T-helper 1 cell treated with Interleukin-12 subunit alpha and Interleukin-12 subunit beta and Interleukin-4 antibody, amounts not matched to agents 30 μg/mL and 1 μg/mL, for 36 hours (primary cell): ENCODE measurements at regions not wholly inside any gene's neighbourhood (a gene's known extent, or its start where the extent isn't known, plus 50 kb on each side); places are given as distances from the start of the nearest gene placed in this dataset.

Experiments used
- H3K27ac Mint-ChIP-seq: one replicate; pipeline ENCODE4 v1.8.0; 2021; ENCODE audit warnings: mild to moderate bottlenecking, mixed read lengths
- H3K27me3 Mint-ChIP-seq: one replicate; pipeline ENCODE4 v1.8.0; 2021; ENCODE audit warnings: low read depth, mixed read lengths
- H3K36me3 Mint-ChIP-seq: one replicate; pipeline ENCODE4 v1.8.0; 2021; ENCODE audit warnings: low read depth, mixed read lengths
- H3K4me1 Mint-ChIP-seq: one replicate; pipeline ENCODE4 v1.8.0; 2021; ENCODE audit warnings: low read depth, mixed read lengths
- H3K4me3 Mint-ChIP-seq: one replicate; pipeline ENCODE4 v1.8.0; 2021; ENCODE audit warnings: mild to moderate bottlenecking, moderate library complexity, mixed read lengths
- H3K9me3 Mint-ChIP-seq: one replicate; pipeline ENCODE4 v1.8.0; 2021; ENCODE audit warnings: mixed read lengths

DNA sequence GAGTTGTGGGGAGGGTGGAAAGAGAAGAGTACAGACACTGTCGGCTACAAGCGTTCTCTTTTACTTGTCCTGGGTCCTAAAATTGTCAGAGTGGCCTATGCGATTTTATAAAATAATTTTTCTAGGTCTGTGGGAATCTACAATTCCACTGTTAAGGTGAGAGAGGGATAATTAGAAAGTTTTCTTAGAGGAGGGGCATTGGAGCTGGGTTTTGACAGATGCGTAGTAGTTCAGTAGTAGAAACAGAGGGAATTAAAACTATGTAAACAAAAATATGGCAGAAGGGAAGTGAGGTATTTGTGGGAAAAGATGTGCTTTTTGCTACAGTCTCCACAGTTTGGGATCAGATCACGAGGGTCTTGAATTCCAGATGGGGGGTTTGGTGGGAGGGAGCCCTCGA is 129.1 kb upstream of the SHB start:
- H3K9me3 Mint-ChIP-seq, result no peaks in the 10 kb centered on the region
- H3K4me3 Mint-ChIP-seq, result no peak overlapping the region
- H3K36me3 Mint-ChIP-seq, result no peaks in the 10 kb centered on the region
- no peaks in the 10 kb centered on the region for H3K27me3 Mint-ChIP-seq
- H3K27ac Mint-ChIP-seq, result no peak overlapping the region
- no peaks in the 10 kb centered on the region for H3K4me1 Mint-ChIP-seq

GRCh38 chr9:38196714-38197113 is 127.7 kb upstream of the SHB start:
- H3K4me3 Mint-ChIP-seq, result no peak overlapping the region
- H3K27ac Mint-ChIP-seq, result no peak overlapping the region
- no peaks in the 10 kb centered on the region for H3K27me3 Mint-ChIP-seq
- no peaks in the 10 kb centered on the region for H3K4me1 Mint-ChIP-seq
- no peaks in the 10 kb centered on the region for H3K9me3 Mint-ChIP-seq
- no peaks in the 10 kb centered on the region for H3K36me3 Mint-ChIP-seq

- Mint-ChIP-seq H3K9me3 (no peaks in the 10 kb centered on the region), H3K4me1 (no peaks in the 10 kb centered on the region), H3K36me3 (no peaks in the 10 kb centered on the region), H3K27me3 (no peaks in the 10 kb centered on the region), H3K4me3 (no peak overlapping the region), H3K27ac (no peak overlapping the region)
Measured at GRCh38 chr9:38195737-38196161, 126.7 kb upstream of the SHB start.

DNA sequence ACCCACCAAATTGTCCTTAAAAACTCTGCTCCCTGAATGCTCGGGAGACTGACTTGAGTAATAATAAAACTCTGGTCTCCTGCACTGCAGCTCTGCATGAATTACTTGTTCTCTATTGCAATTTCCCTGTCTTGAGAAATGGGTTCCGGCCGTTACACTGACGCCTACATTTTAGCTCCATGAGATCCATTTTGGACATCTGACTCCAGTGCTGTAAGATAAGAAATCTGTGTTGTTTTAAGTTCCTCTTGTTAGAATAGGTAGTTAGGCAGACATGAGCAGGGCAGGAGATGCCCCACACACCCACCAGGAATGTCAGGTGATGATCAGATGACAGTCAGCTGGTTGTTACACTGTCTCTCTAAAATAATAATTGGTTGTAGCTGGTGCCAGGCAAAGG is 125.8 kb upstream of the SHB start:
- no peaks in the 10 kb centered on the region for H3K27me3 Mint-ChIP-seq
- H3K4me1 Mint-ChIP-seq, result no peaks in the 10 kb centered on the region
- no peak overlapping the region for H3K4me3 Mint-ChIP-seq
- H3K9me3 Mint-ChIP-seq, result no peaks in the 10 kb centered on the region
- H3K27ac Mint-ChIP-seq, result no peak overlapping the region
- no peaks in the 10 kb centered on the region for H3K36me3 Mint-ChIP-seq

- no peak overlapping the region for H3K27ac Mint-ChIP-seq
- no peaks in the 10 kb centered on the region for H3K4me1 Mint-ChIP-seq
- peaks cover 5% of the 10 kb centered on the region for H3K27me3 Mint-ChIP-seq
- no peaks in the 10 kb centered on the region for H3K9me3 Mint-ChIP-seq
- H3K4me3 Mint-ChIP-seq, result no peak overlapping the region
- no peaks in the 10 kb centered on the region for H3K36me3 Mint-ChIP-seq
Measured at GRCh38 chr9:38192731-38193265, 123.8 kb upstream of the SHB start.

DNA sequence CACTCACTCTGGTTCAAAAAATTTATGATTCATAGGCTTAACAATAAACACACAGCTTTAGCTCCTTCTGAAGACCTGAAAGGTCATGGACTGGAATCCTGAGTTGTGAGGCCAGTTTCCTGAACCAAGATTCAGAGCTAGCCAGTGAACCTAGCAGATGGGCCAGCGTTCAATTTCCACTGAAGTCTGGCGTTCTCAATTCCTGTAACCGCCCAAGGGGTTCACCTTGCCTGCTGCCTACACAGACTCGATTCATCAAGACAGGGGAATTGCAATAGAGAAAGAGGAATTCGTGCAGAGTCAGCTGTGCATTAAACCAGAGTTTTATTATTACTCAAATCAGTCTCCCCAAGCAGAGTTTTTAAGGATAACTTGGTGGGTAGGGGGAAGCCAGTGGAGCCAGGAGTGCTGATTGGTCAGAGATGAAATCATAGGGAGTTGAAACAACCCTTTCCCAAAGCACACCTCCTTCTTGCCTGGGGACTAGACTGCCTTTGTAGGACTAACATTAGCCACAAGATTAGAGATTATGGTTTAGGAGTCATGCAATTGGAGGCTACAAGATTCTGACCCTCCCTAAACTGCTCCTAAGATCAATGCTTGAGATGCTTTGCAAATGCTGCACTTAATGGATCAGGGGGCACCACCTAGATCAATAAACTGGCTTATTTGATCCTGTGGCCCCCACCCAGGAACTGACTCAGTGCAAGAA is 117.5 kb upstream of the SHB start:
- no peak overlapping the region for H3K27ac Mint-ChIP-seq
- H3K27me3 Mint-ChIP-seq, result peaks cover 14% of the 10 kb centered on the region
- no peak overlapping the region for H3K4me3 Mint-ChIP-seq
- H3K36me3 Mint-ChIP-seq, result no peaks in the 10 kb centered on the region
- H3K9me3 Mint-ChIP-seq, result no peaks in the 10 kb centered on the region
- H3K4me1 Mint-ChIP-seq, result no peaks in the 10 kb centered on the region

DNA sequence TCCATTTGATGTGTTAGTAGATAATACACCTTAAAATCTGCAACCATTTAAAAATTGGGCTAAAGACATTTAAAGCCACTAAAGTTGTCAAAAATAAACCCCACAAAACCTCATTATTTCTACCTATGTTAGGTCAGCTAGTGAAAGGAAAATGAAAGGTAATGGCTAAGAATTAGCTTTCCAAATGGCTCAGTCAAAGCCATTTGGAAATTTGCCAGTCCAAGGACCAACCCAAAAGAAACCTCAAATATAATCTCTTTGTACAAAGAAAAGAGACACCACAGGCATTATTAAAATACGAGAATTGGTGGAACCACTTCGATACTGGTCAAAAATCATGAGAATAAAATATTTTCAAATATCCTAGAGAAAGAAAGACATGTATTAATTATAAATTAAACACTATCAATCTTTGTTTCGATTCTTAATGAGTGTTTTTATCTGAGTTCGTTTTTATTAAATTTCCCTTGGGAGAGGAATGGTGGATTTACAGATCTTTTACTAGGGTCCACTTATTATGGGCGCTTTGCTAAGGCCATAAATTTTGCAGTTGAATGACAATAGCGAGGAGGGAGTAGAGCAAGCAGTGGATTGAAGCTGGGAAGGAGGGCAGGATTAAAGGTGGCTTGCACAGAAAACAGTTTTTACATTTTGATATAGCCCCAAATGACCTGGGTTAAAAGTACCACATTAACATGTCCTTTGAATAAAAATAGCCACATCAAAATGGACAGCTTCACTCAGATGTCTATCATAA is 116.8 kb upstream of the SHB start:
- Mint-ChIP-seq H3K27ac (no peak overlapping the region), H3K27me3 (peaks cover 14% of the 10 kb centered on the region), H3K36me3 (no peaks in the 10 kb centered on the region), H3K4me1 (no peaks in the 10 kb centered on the region), H3K9me3 (no peaks in the 10 kb centered on the region), H3K4me3 (no peak overlapping the region)

DNA sequence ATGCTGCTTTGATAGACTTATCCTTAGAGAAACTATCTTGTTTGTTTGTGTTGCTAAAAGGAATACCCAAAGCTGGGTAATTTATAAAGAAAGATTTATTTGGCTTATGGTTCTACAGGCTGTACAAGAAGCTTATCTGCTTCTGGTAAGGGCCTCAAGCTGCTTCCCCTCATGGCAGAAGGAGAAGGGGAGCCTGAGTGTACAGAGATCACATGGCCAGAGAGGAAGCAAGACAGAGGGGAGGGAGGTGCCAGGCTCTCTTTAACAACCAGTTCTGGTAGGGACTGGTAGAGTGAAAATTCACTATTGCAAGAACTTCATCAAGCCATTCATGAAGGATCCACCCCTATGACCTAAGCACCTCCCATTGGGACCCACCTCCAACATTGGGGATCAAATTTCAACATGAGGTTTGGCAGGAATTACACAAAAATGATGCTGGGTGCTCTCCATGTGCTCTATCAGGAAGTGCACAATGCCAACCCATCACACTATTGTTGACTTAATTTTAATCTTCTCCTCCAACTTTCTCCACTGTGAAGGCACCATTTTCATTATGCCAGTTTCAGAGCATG is 115.1 kb upstream of the SHB start:
- no peaks in the 10 kb centered on the region for H3K4me1 Mint-ChIP-seq
- H3K27ac Mint-ChIP-seq, result no peak overlapping the region
- H3K4me3 Mint-ChIP-seq, result no peak overlapping the region
- peaks cover 14% of the 10 kb centered on the region for H3K27me3 Mint-ChIP-seq
- H3K36me3 Mint-ChIP-seq, result no peaks in the 10 kb centered on the region
- H3K9me3 Mint-ChIP-seq, result no peaks in the 10 kb centered on the region

- H3K27me3 Mint-ChIP-seq, result peaks cover 8% of the 10 kb centered on the region
- H3K36me3 Mint-ChIP-seq, result no peaks in the 10 kb centered on the region
- no peak overlapping the region for H3K27ac Mint-ChIP-seq
- no peaks in the 10 kb centered on the region for H3K9me3 Mint-ChIP-seq
- H3K4me1 Mint-ChIP-seq, result no peaks in the 10 kb centered on the region
- no peak overlapping the region for H3K4me3 Mint-ChIP-seq
Measured at GRCh38 chr9:38182321-38182720, 113.3 kb upstream of the SHB start.

DNA sequence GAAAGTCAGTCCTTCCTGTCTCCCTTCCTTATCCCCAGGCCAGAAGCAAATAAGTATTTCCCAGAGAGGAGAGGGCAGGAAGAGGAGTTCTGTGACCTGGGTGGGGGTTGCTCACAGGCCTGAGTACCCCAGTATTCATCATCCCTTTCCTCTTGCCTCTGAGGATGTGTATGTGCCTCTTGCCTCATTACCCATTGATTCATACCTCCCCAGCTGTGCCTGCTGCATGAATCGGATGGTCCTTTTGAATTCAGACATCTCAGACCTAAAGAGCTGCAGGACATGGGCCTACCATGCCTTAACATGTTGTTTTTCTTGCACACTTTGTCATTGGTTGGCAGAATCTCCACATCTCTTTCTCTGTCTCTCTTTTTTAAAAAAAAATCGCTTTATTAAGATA is 112.8 kb upstream of the SHB start:
- no peaks in the 10 kb centered on the region for H3K4me1 Mint-ChIP-seq
- H3K36me3 Mint-ChIP-seq, result no peaks in the 10 kb centered on the region
- peaks cover 8% of the 10 kb centered on the region for H3K27me3 Mint-ChIP-seq
- no peak overlapping the region for H3K27ac Mint-ChIP-seq
- H3K4me3 Mint-ChIP-seq, result no peak overlapping the region
- no peaks in the 10 kb centered on the region for H3K9me3 Mint-ChIP-seq

- peaks cover 5% of the 10 kb centered on the region for H3K27me3 Mint-ChIP-seq
- H3K36me3 Mint-ChIP-seq, result no peaks in the 10 kb centered on the region
- H3K9me3 Mint-ChIP-seq, result no peaks in the 10 kb centered on the region
- no peak overlapping the region for H3K27ac Mint-ChIP-seq
- H3K4me3 Mint-ChIP-seq, result no peak overlapping the region
- no peaks in the 10 kb centered on the region for H3K4me1 Mint-ChIP-seq
Measured at GRCh38 chr9:38181232-38181631, 112.2 kb upstream of the SHB start.

DNA sequence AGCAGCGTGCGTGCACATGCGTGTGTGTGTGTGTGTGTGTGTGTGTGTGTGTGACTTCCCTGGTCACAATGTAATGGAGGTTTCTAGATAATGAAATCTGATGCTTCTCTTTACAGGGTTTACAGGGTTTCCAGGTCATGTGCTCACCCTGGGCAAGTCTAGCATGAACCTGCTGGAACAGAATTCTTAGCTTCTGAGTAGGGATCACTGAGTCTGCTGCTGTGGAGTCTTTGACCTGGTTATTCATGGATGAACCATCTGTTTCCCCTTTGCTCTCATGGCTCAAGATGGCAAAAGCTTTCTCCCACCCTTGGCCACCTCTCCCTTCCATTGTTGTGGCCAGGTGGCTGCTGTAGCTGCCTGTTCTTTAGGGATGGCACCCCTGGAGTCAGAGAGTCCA is 111.6 kb upstream of the SHB start:
- H3K27me3 Mint-ChIP-seq, result no peaks in the 10 kb centered on the region
- H3K4me1 Mint-ChIP-seq, result no peaks in the 10 kb centered on the region
- no peaks in the 10 kb centered on the region for H3K9me3 Mint-ChIP-seq
- no peaks in the 10 kb centered on the region for H3K36me3 Mint-ChIP-seq
- H3K27ac Mint-ChIP-seq, result no peak overlapping the region
- no peak overlapping the region for H3K4me3 Mint-ChIP-seq

- Mint-ChIP-seq H3K4me3 (no peak overlapping the region), H3K9me3 (no peaks in the 10 kb centered on the region), H3K36me3 (no peaks in the 10 kb centered on the region), H3K27ac (no peak overlapping the region), H3K4me1 (no peaks in the 10 kb centered on the region), H3K27me3 (no peaks in the 10 kb centered on the region)
Measured at GRCh38 chr9:38179965-38180364, 110.9 kb upstream of the SHB start.

- Mint-ChIP-seq H3K9me3 (no peaks in the 10 kb centered on the region), H3K4me3 (no peak overlapping the region), H3K27ac (no peak overlapping the region), H3K36me3 (no peaks in the 10 kb centered on the region), H3K27me3 (no peaks in the 10 kb centered on the region), H3K4me1 (no peaks in the 10 kb centered on the region)
Measured at GRCh38 chr9:38178237-38178636, 109.2 kb upstream of the SHB start.

DNA sequence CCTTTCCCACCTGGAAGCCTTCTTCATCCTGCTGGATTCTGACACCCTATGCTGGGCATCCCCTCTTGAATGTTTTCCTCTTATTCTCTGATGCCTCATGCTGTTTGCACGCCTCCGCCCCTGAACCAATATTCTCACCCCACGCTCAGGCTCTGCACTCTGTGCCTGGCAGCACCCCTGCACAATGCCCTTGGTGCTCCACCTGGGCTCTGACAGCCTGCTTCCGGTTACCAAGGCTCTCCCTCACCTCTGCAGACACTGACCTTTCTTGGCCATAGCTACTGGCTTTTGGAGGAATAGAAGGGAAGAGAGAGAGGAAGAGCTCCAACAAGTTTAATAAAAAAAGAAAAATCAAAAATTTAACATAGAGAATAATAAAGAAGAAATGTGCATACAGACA is 108.7 kb upstream of the SHB start:
- H3K9me3 Mint-ChIP-seq, result no peaks in the 10 kb centered on the region
- no peak overlapping the region for H3K4me3 Mint-ChIP-seq
- H3K27ac Mint-ChIP-seq, result no peak overlapping the region
- H3K4me1 Mint-ChIP-seq, result no peaks in the 10 kb centered on the region
- no peaks in the 10 kb centered on the region for H3K36me3 Mint-ChIP-seq
- no peaks in the 10 kb centered on the region for H3K27me3 Mint-ChIP-seq
